Lung (tissue), 11 donors: ENCODE measurements at regions not wholly inside any gene's neighbourhood (a gene's known extent, or its start where the extent isn't known, plus 50 kb on each side); places are given as distances from the start of the nearest gene placed in this dataset.

Source experiments
- ATAC-seq: fragments of 200-7000 bp; cut with Tn5 transposase; one replicate; pipeline ENCODE4 v1.9.1; 2020; ENCODE audit warnings: moderate number of reproducible peaks; ENCODE audit not compliant: insufficient read depth, low FRiP score
- DNase-seq, 3 donors: peaks; one replicate each; pipeline ENCODE4 v3.0.0-alpha.2; 2013 to 2017
- H3K27ac ChIP-seq, 2 donors: one replicate each; pipeline ENCODE4 v1.5.1; 2013; ENCODE audit warnings: mild to moderate bottlenecking in 2 of 2, moderate library complexity in 2 of 2, control low read depth in 1 of 2, inconsistent platforms in 1 of 2, low read depth in 1 of 2, low read length in 1 of 2
- H3K27me3 ChIP-seq, 3 donors: one replicate each; pipeline ENCODE4 v1.5.1; 2013; ENCODE audit warnings: low read length in 2 of 3; ENCODE audit not compliant: control insufficient read depth in 3 of 3, insufficient read depth in 3 of 3
- H3K36me3 ChIP-seq, 4 donors: one replicate each; pipeline ENCODE4 v1.5.1; 2013; ENCODE audit warnings: low read length in 4 of 4, mild to moderate bottlenecking in 1 of 4, moderate library complexity in 1 of 4; ENCODE audit not compliant: control insufficient read depth in 4 of 4, insufficient read depth in 4 of 4
- H3K4me1 ChIP-seq, 5 donors: one replicate each; pipeline ENCODE4 v1.5.1; 2013; ENCODE audit warnings: low read length in 5 of 5, mild to moderate bottlenecking in 2 of 5, moderate library complexity in 1 of 5; ENCODE audit not compliant: control insufficient read depth in 5 of 5, insufficient read depth in 5 of 5
- H3K4me3 ChIP-seq: one replicate; pipeline ENCODE4 v1.5.1; 2013; ENCODE audit warnings: mild to moderate bottlenecking, control low read depth, moderate library complexity
- H3K9ac ChIP-seq, 2 donors: one replicate each; pipeline ENCODE4 v1.5.1; 2013; ENCODE audit warnings: low read length in 2 of 2, control low read depth in 1 of 2; ENCODE audit not compliant: insufficient read depth in 1 of 2
- H3K9me3 ChIP-seq, 4 donors: one replicate each; pipeline ENCODE4 v1.5.1; 2013; ENCODE audit warnings: low read length in 3 of 4, mild to moderate bottlenecking in 1 of 4, moderate library complexity in 1 of 4; ENCODE audit not compliant: control insufficient read depth in 4 of 4, insufficient read depth in 3 of 4
- CTCF ChIP-seq: IDR thresholded peaks from 2 replicates; pipeline ENCODE4 v1.5.1; 2012; ENCODE audit warnings: mild to moderate bottlenecking; ENCODE audit errors: control extremely low read depth, extremely low read depth
- WGBS, 2 donors: extraction: QIAGEN DNeasy Blood & Tissue Kit; methylation state at CpG; one replicate each; pipeline ENCODE4 v1.1.7; 2013; 5-methylcytosine and 5-hydroxymethylcytosine counted together
- donor health status: control.
- donor health status: control.
- donor health status: Bipolar disorder and iron deficiency.
- donor health status: healthy.
- donor health status: DM: yes; HTN: yes; CAD: no.

GRCh38 chr13:106343836-106344235 is 191.6 kb downstream of the EFNB2 start:
- H3K4me3 ChIP-seq = no peak overlapping the region
- ATAC-seq (no peak), DNase-seq (no peak)
- no peak overlapping the region for H3K27ac ChIP-seq
- WGBS, 2 donors = 41 to 82% methylated on average over 3 of the region's 3 CpGs
- no peak for TF ChIP-seq CTCF
- H3K36me3 ChIP-seq = no peaks in the 10 kb centered on the region
- H3K27me3 ChIP-seq = peaks cover 0 to 17% (median 16%) of the 10 kb centered on the region in 3 donors
- peaks cover 0 to 7% (median 2%) of the 10 kb centered on the region in 4 donors for H3K9me3 ChIP-seq
- peaks cover 0 to 6% (median 0%) of the 10 kb centered on the region in 5 donors for H3K4me1 ChIP-seq
- no peak overlapping the region for H3K9ac ChIP-seq

- WGBS, 2 donors = 93 to 95% methylated on average over 2 of the region's 2 CpGs
- ATAC-seq = no peak
- no peak overlapping the region for H3K4me3 ChIP-seq
Measured at GRCh38 chr13:106340249-106340648, 195.2 kb downstream of the EFNB2 start.

GRCh38 chr13:106337096-106337850 is 198.2 kb downstream of the EFNB2 start:
- peaks cover 0 to 3% (median 0%) of the 10 kb centered on the region in 5 donors for H3K4me1 ChIP-seq
- H3K9me3 ChIP-seq = peaks cover 0 to 7% (median 2%) of the 10 kb centered on the region in 4 donors
- H3K36me3 ChIP-seq = no peaks in the 10 kb centered on the region
- 81 to 83% methylated on average over 7 of the region's 7 CpGs for WGBS, 2 donors
- no peak overlapping the region for H3K4me3 ChIP-seq
- H3K9ac ChIP-seq = no peak overlapping the region
- H3K27ac ChIP-seq = no peak overlapping the region
- no peaks in the 10 kb centered on the region for H3K27me3 ChIP-seq
- TF ChIP-seq CTCF = no peak
- ATAC-seq (no peak), DNase-seq (no peak)

More at GRCh38 chr13:106340249-106340648, 195.2 kb downstream of the EFNB2 start:
- Histone ChIP-seq H3K4me1 (peaks cover 0 to 4% (median 0%) of the 10 kb centered on the region in 5 donors), H3K9ac (no peak overlapping the region), H3K27ac (no peak overlapping the region), H3K9me3 (peaks cover 0 to 7% (median 2%) of the 10 kb centered on the region in 4 donors), H3K27me3 (no peaks in the 10 kb centered on the region), H3K36me3 (no peaks in the 10 kb centered on the region)
- no peak for TF ChIP-seq CTCF
- DNase-seq = no peak
